Kidney (tissue), 13 donors: ENCODE measurements at regions not wholly inside any gene's neighbourhood (a gene's known extent, or its start where the extent isn't known, plus 50 kb on each side); places are given as distances from the start of the nearest gene placed in this dataset.

ENCODE experiments used
- DNase-seq, 5 donors: peaks; one replicate each; pipeline ENCODE4 v3.0.0-alpha.2; 2013 to 2020
- FAIRE-seq: peaks from 2 replicates; lab custom pipeline; 2012; peaks lifted over from hg19 to GRCh38; lab: Jason Lieb, UNC
- H3K27ac ChIP-seq, 2 donors: one replicate each; pipeline ENCODE4 v1.7.0; 2013; ENCODE audit warnings: low read depth in 2 of 2, low read length in 2 of 2, inconsistent platforms in 1 of 2
- H3K27me3 ChIP-seq: one replicate; pipeline ENCODE4 v1.7.1; 2013; ENCODE audit warnings: low read length, inconsistent platforms; ENCODE audit not compliant: control insufficient read depth, insufficient read depth
- H3K36me3 ChIP-seq, 3 donors: one replicate each; pipeline versions ENCODE4 v1.7.0 to v1.7.1; 2013; ENCODE audit warnings: low read length in 3 of 3, control low read depth in 1 of 3, inconsistent platforms in 1 of 3; ENCODE audit not compliant: insufficient read depth in 3 of 3, control insufficient read depth in 2 of 3
- H3K4me1 ChIP-seq, 3 donors: one replicate each; pipeline versions ENCODE4 v1.7.0 to v1.7.1; 2013; ENCODE audit warnings: low read length in 3 of 3, inconsistent platforms in 1 of 3, low read depth in 1 of 3; ENCODE audit not compliant: control insufficient read depth in 2 of 3, insufficient read depth in 2 of 3
- H3K4me3 ChIP-seq, 3 donors: one replicate each; pipeline versions ENCODE4 v1.7.0 to v1.8.1; 2013; ENCODE audit warnings: low read length in 3 of 3, control low read depth in 1 of 3, inconsistent platforms in 1 of 3
- H3K9ac ChIP-seq, 3 donors: one replicate each; pipeline versions ENCODE4 v1.7.0 to v1.7.1; 2013; ENCODE audit warnings: low read length in 3 of 3, control low read depth in 1 of 3, inconsistent platforms in 1 of 3
- H3K9me3 ChIP-seq, 3 donors: one replicate each; pipeline versions ENCODE4 v1.7.0 to v1.7.1; 2013; ENCODE audit warnings: low read length in 3 of 3, control low read depth in 1 of 3, inconsistent platforms in 1 of 3; ENCODE audit not compliant: control insufficient read depth in 2 of 3, insufficient read depth in 1 of 3
- intact Hi-C: fragments of 100-400 bp; cut with DNase I; formaldehyde crosslinking; loops from one replicate; pipeline ENCODE4 v1.11.1; 2022
- TF ChIP-seq, protein P1 (sequence below): IDR thresholded peaks from 3 replicates; pipeline ENCODE4 v1.5.1; 2012; ENCODE audit warnings: mild to moderate bottlenecking, moderate library complexity, borderline replicate concordance; ENCODE audit not compliant: insufficient read depth; ENCODE audit errors: extremely low read depth
- donor health status: control.
- donor health status: control.
- donor health status: control.
- donor health status: control.
- donor health status: control.
- donor health status: DM: yes; HTN: yes; CAD: no.
- donor health status: Normal renal cell carcinoma (clear cell type).

DNA sequence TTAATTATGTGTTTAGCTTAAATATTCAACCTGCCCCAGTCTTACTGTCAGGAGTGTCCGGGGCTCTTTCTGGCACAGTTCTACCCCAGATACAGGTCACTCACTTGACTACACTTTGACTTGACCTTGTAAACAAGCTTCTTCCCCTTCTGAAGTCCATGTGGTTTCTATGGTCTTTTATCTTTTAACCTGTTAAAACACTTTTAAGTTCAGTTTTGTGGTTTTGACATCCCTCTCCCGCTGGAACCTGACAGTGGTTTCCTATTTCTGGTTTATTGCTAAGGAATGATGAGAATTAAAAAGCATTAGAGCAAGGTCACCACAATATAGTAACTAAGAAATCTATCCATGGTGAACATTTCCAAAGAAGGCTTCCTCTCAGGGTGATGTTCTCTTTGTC is 300.1 kb downstream of the TMEM167A start:
- H3K9ac ChIP-seq: no peak overlapping the region
- H3K4me3 ChIP-seq: no peak overlapping the region
- no peaks in the 10 kb centered on the region for H3K36me3 ChIP-seq
- intact Hi-C loops: no loop called here
- H3K27ac ChIP-seq: no peak overlapping the region
- no peaks in the 10 kb centered on the region for H3K4me1 ChIP-seq
- TF ChIP-seq, protein P1, sequence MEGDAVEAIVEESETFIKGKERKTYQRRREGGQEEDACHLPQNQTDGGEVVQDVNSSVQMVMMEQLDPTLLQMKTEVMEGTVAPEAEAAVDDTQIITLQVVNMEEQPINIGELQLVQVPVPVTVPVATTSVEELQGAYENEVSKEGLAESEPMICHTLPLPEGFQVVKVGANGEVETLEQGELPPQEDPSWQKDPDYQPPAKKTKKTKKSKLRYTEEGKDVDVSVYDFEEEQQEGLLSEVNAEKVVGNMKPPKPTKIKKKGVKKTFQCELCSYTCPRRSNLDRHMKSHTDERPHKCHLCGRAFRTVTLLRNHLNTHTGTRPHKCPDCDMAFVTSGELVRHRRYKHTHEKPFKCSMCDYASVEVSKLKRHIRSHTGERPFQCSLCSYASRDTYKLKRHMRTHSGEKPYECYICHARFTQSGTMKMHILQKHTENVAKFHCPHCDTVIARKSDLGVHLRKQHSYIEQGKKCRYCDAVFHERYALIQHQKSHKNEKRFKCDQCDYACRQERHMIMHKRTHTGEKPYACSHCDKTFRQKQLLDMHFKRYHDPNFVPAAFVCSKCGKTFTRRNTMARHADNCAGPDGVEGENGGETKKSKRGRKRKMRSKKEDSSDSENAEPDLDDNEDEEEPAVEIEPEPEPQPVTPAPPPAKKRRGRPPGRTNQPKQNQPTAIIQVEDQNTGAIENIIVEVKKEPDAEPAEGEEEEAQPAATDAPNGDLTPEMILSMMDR: no peak
- FAIRE-seq: no peak
- no peak for DNase-seq
- H3K9me3 ChIP-seq: no peaks in the 10 kb centered on the region
- no peaks in the 10 kb centered on the region for H3K27me3 ChIP-seq

DNA sequence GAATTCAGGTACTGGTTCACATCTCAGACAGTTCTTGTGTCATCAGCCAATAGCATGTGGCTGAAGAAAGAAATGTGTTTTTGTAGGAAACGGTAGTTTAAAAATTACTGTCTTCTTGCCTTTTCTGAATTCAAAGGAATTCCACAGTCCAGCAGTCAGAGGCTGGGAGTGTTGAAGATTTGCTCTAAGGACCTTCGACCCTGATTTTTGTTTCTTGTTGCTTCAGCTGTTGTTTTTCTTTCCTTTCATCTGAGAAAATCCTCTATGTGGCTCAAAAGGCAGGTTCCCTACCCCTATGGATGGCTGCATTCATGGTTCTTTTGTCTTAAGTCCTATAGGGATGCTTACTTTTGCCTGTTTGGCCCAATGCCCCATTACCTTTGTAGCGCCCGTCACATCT is 304.9 kb downstream of the TMEM167A start:
- intact Hi-C loops: no loop called here
- Histone ChIP-seq H3K27ac (no peak overlapping the region), H3K9ac (no peak overlapping the region), H3K4me3 (no peak overlapping the region), H3K4me1 (no peaks in the 10 kb centered on the region), H3K36me3 (no peaks in the 10 kb centered on the region), H3K9me3 (no peaks in the 10 kb centered on the region), H3K27me3 (no peaks in the 10 kb centered on the region)
- no peak for FAIRE-seq
- peak in 2 of 5 donors; percentile 60 to 75 for DNase-seq
- TF ChIP-seq, protein P1: no peak

DNA sequence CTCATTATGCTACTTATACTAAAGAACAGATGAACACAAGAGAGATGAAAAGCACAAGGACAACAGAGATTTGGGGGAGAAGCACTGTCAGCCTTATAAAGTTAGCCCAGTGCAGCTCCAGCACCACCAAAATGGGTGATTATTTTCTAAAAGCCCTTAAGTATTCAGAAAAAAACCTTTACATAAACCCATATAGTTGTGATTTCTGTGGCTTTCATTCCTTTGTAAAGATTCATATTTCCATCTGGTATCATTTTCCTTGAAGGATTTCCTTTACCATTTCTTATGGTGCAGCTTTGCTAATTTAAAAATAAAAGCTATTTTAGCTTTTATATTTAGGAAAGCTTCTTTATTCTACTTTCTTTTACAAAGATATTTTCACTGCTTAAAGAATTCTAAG is 311.0 kb downstream of the TMEM167A start:
- Histone ChIP-seq H3K9me3 (no peaks in the 10 kb centered on the region), H3K9ac (no peak overlapping the region), H3K4me3 (no peak overlapping the region), H3K27ac (no peak overlapping the region), H3K4me1 (peaks cover 0 to 3% (median 0%) of the 10 kb centered on the region in 3 donors), H3K27me3 (no peaks in the 10 kb centered on the region), H3K36me3 (no peaks in the 10 kb centered on the region)
- FAIRE-seq (no peak), DNase-seq (no peak)
- TF ChIP-seq, protein P1: no peak
- intact Hi-C loops: no loop called here

DNA sequence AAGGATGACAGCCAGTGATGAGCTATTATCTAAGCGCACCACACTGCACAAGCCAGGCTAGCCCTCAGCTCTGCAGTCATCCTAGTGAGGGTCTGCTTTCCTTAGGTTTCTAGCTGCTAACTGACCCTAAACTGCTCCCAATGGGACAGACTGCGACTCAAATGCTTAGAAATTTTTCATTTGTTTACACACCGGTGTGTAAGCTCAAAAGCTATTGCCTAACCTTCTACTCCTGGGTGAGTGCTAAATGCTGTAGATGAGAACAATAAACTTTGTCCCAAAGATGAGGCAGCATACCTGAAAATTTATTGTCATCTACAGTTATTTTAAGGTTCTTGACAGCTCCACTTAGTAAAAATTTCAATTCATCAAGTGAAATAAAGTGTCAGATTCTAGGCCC is 311.4 kb downstream of the TMEM167A start:
- Histone ChIP-seq H3K9ac (no peak overlapping the region), H3K36me3 (no peaks in the 10 kb centered on the region), H3K27me3 (no peaks in the 10 kb centered on the region), H3K4me3 (no peak overlapping the region), H3K27ac (no peak overlapping the region), H3K4me1 (peaks cover 0 to 3% (median 0%) of the 10 kb centered on the region in 3 donors), H3K9me3 (no peaks in the 10 kb centered on the region)
- TF ChIP-seq, protein P1: no peak
- no peak for FAIRE-seq
- DNase-seq: peak in 1 of 5 donors; percentile 21
- intact Hi-C loops: no loop called here
